ENCODE measurements at regions not wholly inside any gene's neighbourhood (a gene's known extent, or its start where the extent isn't known, plus 50 kb on each side); places are given as distances from the start of the nearest gene placed in this dataset.

GRCh38 chr10:93181271-93182048 lies 107.8 kb downstream of the CYP26A1 start:
- TF ChIP-seq CTCF (IDR thresholded peaks at IDR 0.05) (no peak), POLR2A (IDR thresholded peaks at IDR 0.05) (no peak), EP300 (IDR thresholded peaks at IDR 0.05) (no peak)

Data from upper lobe of left lung (tissue), 4 donors.